Activated CD4-positive, alpha-beta T cell treated with anti-CD3 and anti-CD28 coated beads, Interleukin-2, Interleukin-6, amounts not matched to agents 100 ng/mL and 50 ng/mL, durations not matched to agents 16 hours and 8 hours (primary cell): ENCODE measurements at regions not wholly inside any gene's neighbourhood (a gene's known extent, or its start where the extent isn't known, plus 50 kb on each side); places are given as distances from the start of the nearest gene placed in this dataset.
"Not testable (repeated sequence)": the region's sequence is repeated elsewhere in the genome, so short reads cannot be mapped to it uniquely, and the experiment has no call there.

Source experiments
- DNase-seq: peaks from one replicate; pipeline ENCODE4 v3.0.0-alpha.2; 2020

DNA sequence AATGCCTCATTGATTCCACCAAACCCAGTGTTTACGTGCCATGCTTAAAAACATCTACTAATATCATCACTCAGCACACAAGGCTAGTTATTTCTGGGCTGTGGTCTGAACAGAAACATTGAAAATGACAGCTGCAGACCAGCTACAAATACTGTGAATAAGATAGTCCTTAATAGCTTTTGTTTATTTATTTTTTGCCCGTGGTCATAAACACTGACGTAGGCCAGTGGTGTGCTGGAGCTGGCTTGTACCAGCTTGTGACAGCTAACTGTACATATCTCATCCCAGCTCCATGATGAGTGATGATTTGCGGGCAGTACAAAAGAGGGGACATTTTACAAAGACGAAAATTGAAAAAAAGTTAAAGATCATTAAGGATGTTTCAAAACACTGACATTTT, 1057.0 kb downstream of the EPHA7 start:
- DNase-seq, result no peak

DNA sequence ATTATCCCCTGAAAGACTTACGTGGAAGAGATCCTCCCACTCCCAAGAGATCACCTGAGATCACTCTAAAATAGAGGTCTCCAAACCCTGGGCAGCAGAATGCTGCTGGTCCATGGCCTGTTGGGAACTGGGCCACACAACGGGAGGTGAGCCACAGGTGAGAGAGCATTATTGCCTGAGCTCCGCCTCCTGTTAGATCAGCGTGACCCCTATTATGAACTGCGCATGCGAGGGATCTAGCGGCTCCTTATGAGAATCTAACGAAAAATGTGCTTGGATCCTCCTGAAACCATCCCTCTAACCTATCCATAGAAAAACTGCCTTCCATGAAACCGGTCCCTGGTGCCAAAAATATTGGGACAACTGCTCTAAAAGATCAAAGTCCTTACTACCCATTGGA, 1057.4 kb downstream of the EPHA7 start:
- no peak for DNase-seq

GRCh38 chr6:92354270-92354829, 1065.0 kb downstream of the EPHA7 start:
- DNase-seq, result no peak

DNA sequence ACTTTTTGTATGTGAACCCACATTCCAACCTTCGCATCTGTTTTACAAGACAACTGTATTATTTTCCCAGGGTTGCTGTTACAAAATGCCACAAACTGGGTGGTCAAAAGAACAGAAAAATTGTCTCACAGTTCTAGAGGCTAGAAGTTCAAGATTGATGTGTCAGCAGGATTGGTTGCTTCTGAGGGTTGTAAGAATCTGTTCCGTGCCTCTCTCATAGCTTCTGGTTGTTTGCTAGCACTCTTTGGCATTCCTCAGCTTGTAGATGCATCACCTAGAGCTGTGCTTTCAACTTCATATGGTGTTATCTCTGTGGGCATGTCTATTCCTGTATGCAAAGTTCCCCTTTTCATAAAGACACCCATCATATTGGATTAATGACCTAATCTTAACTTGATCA, 1067.2 kb downstream of the EPHA7 start:
- no peak for DNase-seq

- DNase-seq, result no peak
These were observed 1078.2 kb downstream of the EPHA7 start for GRCh38 chr6:92341201-92341600.

GRCh38 chr6:92339936-92340640, 1079.3 kb downstream of the EPHA7 start:
- DNase-seq, result no peak

DNA sequence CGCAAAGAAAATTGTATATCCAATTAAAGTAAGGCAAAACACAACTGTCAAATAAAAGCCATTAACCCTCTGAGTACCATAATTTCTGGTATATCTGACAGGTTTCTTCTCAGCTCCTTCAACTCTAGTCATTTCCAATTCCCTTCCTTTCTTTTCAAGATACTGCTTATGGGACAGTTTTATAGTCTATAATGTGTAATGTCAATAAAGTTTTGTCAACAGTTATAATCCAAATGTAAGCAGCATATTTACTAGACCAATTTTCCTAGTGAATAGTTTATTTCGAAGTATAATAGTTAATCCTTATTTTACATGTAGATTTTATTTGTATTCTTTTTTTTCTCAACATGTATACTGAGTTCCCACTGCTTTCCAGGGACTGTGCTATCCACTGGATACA, 1081.8 kb downstream of the EPHA7 start:
- no peak for DNase-seq

GRCh38 chr6:92329208-92329847, 1090.0 kb downstream of the EPHA7 start:
- no peak for DNase-seq

- DNase-seq, result no peak
These were observed 1104.0 kb downstream of the EPHA7 start for GRCh38 chr6:92315312-92315711.

DNA sequence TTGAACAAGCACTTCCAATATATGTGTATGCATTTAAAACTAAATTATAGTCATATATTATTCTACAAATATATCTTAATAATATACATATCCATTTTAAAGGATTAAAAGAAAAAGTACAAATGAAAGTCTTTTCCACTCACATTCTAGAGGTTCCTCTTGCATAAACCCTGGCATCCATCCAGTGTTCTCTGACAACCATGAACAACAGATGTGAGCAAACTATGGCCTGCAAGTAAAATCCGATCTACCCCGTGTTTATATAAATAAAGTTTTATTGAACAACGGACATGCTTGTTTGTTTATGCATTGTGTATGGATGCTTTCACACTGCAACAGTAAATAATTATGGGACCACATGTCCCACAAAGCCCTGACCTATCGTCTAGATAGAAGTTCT, 1122.3 kb downstream of the EPHA7 start:
- no peak for DNase-seq

DNA sequence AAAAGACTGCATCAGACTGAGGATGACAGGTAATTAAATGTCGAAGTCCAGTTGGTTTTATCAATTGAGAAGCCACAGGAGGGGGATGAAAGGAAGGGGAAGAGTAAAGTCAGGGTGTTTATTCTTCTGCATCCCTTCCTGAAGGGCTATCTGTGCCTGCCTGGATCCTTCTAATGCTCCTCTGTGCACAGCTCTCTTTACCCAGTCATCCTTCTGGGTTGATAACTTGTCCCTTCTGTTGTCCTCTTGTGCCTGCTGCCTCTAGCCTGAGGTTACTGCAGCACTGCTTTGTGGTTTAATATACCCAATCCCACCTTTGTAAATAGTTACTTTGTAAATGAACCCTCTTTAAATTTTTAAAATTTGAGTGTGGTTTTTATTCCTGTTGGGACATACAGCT, 1127.3 kb downstream of the EPHA7 start:
- DNase-seq, result no peak

DNA sequence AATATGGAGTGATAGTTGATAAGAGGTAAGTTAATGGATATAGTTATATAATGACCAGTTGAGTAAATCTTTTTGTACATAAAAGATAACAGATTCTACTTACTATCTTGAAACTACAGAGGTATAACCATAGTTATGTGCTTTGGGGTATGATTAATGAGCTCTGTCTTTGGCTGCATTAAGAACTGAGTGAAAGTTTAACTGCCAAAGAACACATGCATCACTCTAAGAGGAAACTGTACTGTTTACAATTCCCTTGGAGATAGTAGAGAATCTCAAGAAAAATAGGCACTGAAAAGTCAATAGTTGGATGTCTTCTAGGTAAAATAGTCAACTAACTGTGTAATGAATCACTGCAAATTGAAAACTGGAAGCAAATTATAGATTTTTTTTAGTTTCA, 1129.5 kb downstream of the EPHA7 start:
- no peak for DNase-seq

DNA sequence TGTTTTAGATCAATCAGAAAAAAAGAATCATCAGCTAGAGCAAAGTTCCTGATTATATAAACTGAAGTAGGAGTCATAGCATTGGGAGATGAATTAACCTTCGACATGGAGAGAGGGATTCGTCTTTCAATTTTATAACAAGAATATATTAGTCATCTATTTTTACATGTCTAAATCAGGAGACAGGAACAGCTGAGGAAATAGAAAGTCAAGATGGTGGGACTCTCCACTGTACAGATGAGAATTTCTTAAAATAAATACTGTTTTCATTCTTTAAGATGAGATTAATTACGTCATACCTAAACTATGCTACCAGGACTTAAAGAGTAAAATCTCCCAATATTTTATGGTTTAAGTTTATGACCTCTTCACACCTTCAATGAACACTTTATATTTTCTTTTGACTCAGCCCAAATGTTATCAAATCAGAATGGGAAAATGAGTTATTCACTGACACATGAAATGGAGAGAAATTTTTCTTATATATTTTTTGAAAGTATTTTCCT, 1137.7 kb downstream of the EPHA7 start:
- DNase-seq, result no peak

DNA sequence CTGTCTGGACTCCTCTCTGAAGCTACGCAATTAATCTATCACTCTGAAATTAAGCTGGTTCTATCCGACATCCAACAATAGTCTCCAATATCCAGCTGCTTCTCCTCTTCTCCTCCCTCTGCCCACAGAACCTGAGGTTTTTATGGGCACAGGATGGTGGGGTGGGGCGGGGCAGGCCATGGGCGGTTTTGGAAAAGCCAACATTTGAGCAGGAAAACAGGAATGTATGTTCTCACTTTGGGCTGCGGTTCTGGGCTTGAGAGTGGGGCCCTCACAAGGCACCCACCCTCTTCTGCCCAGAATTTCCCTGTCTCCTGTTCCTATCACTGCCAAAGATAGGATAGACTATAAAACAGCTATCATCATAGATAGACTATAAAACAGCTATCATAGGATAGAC, 1144.2 kb downstream of the EPHA7 start:
- no peak for DNase-seq

DNA sequence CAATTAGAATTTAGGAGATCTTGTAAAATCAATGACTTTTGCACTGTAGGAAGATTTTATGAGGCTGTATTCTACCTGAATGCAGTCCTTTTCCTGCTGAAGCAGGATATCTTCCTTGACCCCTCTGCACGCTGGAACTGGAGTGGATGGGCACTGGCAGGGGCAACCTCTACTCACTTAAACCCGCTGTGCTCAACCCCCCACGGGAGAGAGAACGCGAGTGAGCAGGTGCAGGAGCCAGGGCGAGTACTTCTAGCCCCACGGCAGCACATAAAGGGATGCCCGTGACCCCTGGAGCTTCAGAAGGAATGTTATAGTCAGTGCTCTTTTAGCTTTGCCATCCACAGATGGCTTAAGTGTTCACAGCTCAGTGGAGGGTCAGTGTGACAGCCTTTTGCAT, 1144.8 kb downstream of the EPHA7 start:
- DNase-seq, result no peak

- DNase-seq, result no peak
These were observed 1145.7 kb downstream of the EPHA7 start for GRCh38 chr6:92273694-92274093.

DNA sequence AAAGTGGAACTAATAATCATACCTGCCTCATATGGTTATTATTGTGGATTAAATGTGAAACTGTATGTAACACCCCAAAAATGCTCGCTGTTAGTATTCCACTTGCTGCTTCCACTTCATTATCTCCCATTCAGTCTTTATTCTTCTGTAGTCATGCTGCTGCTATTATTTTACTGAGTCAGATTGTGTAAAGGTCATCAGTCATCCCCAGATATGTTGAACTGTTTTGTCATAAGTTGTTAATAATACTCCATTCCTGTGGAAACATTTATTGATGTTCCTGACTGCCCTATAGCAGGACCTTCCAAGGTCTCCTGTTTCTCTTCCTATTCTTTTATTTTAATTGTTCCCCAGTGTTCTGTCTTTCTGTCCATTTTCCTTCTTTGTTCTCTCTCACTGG, 1148.3 kb downstream of the EPHA7 start:
- DNase-seq, result no peak

- no peak for DNase-seq
These were observed 1149.0 kb downstream of the EPHA7 start for GRCh38 chr6:92270365-92270764.

DNA sequence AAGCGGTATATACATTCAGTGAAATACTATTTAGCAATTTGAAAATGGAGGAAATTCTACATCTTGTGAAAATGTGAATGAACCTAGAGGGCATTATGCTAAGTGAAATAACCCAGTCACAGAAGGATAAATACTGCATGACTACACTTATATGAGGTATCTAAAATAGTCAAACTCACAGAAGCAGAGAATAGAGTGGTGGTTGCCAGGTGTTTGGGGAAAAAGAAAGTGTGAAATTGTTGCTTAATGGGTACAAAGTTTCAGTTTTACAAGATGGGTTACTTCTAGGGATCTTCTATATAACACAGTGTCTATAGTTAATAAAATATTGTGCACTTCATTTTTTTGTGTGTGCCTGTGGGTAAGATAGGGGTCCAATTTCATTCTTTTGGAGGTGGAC, 1152.0 kb downstream of the EPHA7 start:
- no peak for DNase-seq

DNA sequence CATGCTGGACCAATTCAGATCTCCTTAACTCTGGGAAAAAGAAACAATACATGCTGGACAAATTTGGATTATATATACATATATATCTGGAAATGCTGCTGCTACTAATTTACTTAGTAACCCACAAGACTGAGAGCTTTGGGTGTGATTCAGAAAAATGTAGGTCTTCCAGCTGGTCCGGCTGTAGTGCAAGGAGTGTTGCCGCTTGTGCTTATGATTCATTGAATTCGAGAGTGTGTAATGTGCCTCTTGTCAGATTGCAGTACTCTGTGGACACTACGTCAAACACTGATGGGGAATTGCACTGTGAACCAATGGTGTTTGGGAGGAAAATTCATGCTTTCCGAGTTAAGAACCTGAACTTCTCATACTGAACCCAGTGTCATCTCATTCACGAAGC, 1155.5 kb downstream of the EPHA7 start:
- no peak for DNase-seq

- no peak for DNase-seq
These were observed 1160.2 kb downstream of the EPHA7 start for GRCh38 chr6:92259171-92259570.

- no peak for DNase-seq
These were observed 1176.0 kb downstream of the EPHA7 start for GRCh38 chr6:92243315-92243714.

GRCh38 chr6:92231171-92231701, 1188.1 kb downstream of the EPHA7 start:
- no peak for DNase-seq

DNA sequence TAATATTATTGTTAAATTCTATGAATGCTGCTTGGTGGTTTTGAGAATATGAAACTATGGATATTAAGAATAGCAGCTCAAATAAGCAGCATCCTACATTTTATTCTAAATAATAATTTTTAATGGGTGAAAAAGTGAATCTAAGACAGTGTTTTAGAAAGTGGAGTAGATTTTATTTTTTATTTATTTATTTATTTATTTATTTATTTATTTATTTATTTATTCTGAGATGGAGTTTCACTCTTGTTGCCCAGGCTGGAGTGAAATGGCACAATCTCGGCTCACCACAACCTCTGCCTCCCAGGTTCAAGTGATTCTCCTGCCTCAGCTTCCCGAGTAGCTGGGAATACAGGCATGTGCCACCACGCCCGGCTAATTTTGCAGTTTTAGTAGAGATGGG, 1199.4 kb downstream of the EPHA7 start:
- DNase-seq, result not testable (repeated sequence)
